PC-3 (cell line): ENCODE measurements at regions not wholly inside any gene's neighbourhood (a gene's known extent, or its start where the extent isn't known, plus 50 kb on each side); places are given as distances from the start of the nearest gene placed in this dataset.
"Not testable (repeated sequence)": the region's sequence is repeated elsewhere in the genome, so short reads cannot be mapped to it uniquely, and the experiment has no call there.

Experiments
- ATAC-seq: fragments of 200-7000 bp; cut with Tn5 transposase; 2 replicates; pipeline ENCODE4 v1.9.1; 2020; ENCODE audit warnings: mild to moderate bottlenecking, moderate library complexity
- BruUV-seq: library from RNA; stranded (reverse); fragments of 400-500 nt; replicated peaks from 2 replicates; lab custom pipeline; 2021; lab: Mats Ljungman, UMichigan
- CTCF ChIA-PET: fragments of 300-600 bp; sonication (Branson Sonifier 250); formaldehyde crosslinking; loops from one replicate; lab custom pipeline; 2022; ENCODE audit warnings: antibody characterized with exemption; lab: Charles Lee
- POLR2A ChIA-PET: fragments of 300-600 bp; sonication (Branson Sonifier 250); formaldehyde crosslinking; loops from one replicate; lab custom pipeline; 2022; ENCODE audit warnings: antibody characterized with exemption; ENCODE audit not compliant: unreplicated experiment; lab: Charles Lee
- DNase-seq: peaks from one replicate; pipeline ENCODE4 v3.0.0-alpha.2; 2015
- H2AFZ ChIP-seq: fragments of 300-600 bp; sonication (generic); 2 replicates; pipeline ENCODE4 v1.6.0; 2016; ENCODE audit warnings: antibody characterized with exemption, low read length
- H3F3A ChIP-seq: fragments of 300-600 bp; sonication (generic); one replicate; pipeline ENCODE4 v1.6.0; 2017; ENCODE audit warnings: antibody characterized with exemption, low read length, control low read depth, mild to moderate bottlenecking; ENCODE audit not compliant: unreplicated experiment
- H3K27ac ChIP-seq: fragments of 300-600 bp; sonication (generic); 2 replicates; pipeline ENCODE4 v1.5.1; 2016; ENCODE audit warnings: mild to moderate bottlenecking, low read length
- H3K27me3 ChIP-seq: fragments of 300-600 bp; sonication (generic); 2 replicates; pipeline ENCODE4 v1.6.1; 2016; ENCODE audit warnings: low read length, mixed read lengths
- H3K36me3 ChIP-seq: fragments of 300-600 bp; sonication (generic); 2 replicates; pipeline ENCODE4 v1.6.1; 2016; ENCODE audit warnings: low read depth, mixed run types, low read length, mixed read lengths
- H3K4me1 ChIP-seq: fragments of 300-600 bp; sonication (generic); 2 replicates; pipeline ENCODE4 v1.5.1; 2016; ENCODE audit warnings: low read length; ENCODE audit not compliant: insufficient read depth
- H3K4me2 ChIP-seq: fragments of 300-600 bp; sonication (generic); 2 replicates; pipeline ENCODE4 v1.6.0; 2016; ENCODE audit warnings: low read length
- H3K4me3 ChIP-seq: fragments of 300-600 bp; sonication (generic); 2 replicates; pipeline ENCODE4 v1.5.1; 2016; ENCODE audit warnings: mild to moderate bottlenecking, low read length, mixed read lengths
- H3K79me2 ChIP-seq: fragments of 300-600 bp; sonication (generic); 2 replicates; pipeline ENCODE4 v1.6.1; 2017; ENCODE audit warnings: low read length, mixed read lengths
- H3K9ac ChIP-seq: fragments of 300-600 bp; sonication (generic); 2 replicates; pipeline ENCODE4 v1.6.0; 2016; ENCODE audit warnings: mild to moderate bottlenecking, low read length
- H3K9me2 ChIP-seq: fragments of 300-600 bp; sonication (generic); replicated peaks from 2 replicates; pipeline ENCODE4 v1.6.1; 2016; ENCODE audit warnings: mixed run types, low read length, mixed read lengths
- H3K9me3 ChIP-seq: fragments of 300-600 bp; sonication (generic); 2 replicates; pipeline ENCODE4 v1.6.1; 2016; ENCODE audit warnings: low read length, mixed read lengths
- H4K20me1 ChIP-seq: fragments of 300-600 bp; sonication (generic); 2 replicates; pipeline ENCODE4 v1.6.1; 2016; ENCODE audit warnings: low read length, mixed read lengths
- EZH2 ChIP-seq: fragments of 300-600 bp; sonication (generic); IDR thresholded peaks from one replicate; pipeline ENCODE4 v1.6.1; 2017; ENCODE audit warnings: antibody characterized with exemption, mild to moderate bottlenecking, low read length; ENCODE audit not compliant: unreplicated experiment
- EZH2phosphoT487 ChIP-seq: fragments of 300-600 bp; sonication (generic); IDR thresholded peaks from 2 replicates; pipeline ENCODE4 v1.6.1; 2018; ENCODE audit warnings: mild to moderate bottlenecking, antibody characterized with exemption, low read length, borderline replicate concordance
- intact Hi-C: fragments of 100-400 bp; cut with micrococcal nuclease; formaldehyde crosslinking; loops from 2 replicates; pipeline ENCODE4 v1.9.0; 2023
- TF ChIP-seq, protein P1 (sequence below): fragments of 300-600 bp; sonication (generic); conservative IDR thresholded peaks from 2 replicates; pipeline ENCODE4 v1.5.1; 2017; ENCODE audit warnings: antibody characterized with exemption, low read depth, mild to moderate bottlenecking, low read length

GRCh38 chrX:71822314-71822713 lies 59.2 kb downstream of the CXorf49B start:
- BruUV-seq, CTCF ChIA-PET, ATAC-seq: not testable (repeated sequence)

DNA sequence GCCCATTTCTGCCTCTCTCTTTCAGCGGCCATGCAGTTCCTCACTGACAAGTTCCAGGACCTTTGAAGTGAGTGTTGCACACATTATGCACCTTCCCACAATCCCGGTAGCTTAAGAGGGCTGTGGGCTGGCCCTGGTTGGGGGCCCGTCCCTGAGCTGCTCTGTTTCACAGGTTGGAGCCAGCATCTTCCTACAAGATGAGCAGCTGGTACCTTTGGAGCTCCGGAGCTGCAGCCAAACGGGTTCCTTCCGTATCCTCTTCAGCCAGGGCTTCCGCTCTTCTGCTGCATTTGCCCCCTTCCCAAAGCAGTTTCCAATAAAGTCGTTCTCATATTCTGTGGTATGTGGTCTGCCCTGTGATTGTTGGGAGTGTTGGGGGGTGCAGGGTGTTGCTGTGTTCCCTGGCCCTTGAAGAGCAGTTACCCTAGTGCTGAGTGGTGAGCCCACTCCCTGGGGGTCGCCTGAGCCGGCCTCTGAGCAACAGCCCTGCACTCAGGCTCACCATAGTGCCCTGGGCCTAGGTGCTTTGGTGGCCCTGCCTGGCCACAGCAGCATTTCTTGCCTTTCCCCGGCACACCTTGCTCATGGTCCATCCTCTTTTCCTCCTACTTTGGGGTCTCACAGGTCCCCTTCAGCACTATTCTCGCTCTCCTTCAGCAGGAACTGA lies 60.4 kb downstream of the CXorf49B start:
- no peak overlapping the region for H2AFZ ChIP-seq
- no peaks in the 10 kb centered on the region for H3K36me3 ChIP-seq
- H3K9me3 ChIP-seq = no peaks in the 10 kb centered on the region
- BruUV-seq = no TSS peak
- ChIA-PET CTCF (no interaction called here), POLR2A (no interaction called here)
- H3K27me3 ChIP-seq = no peaks in the 10 kb centered on the region
- no peaks in the 10 kb centered on the region for H3K4me1 ChIP-seq
- no peak for DNase-seq
- H3K9ac ChIP-seq = no peak overlapping the region
- H3F3A ChIP-seq = no peaks in the 10 kb centered on the region
- intact Hi-C loops = no loop called here
- no peak overlapping the region for H3K4me2 ChIP-seq
- H3K9me2 ChIP-seq = no peaks in the 10 kb centered on the region
- no peaks in the 10 kb centered on the region for H4K20me1 ChIP-seq
- no peak overlapping the region for H3K4me3 ChIP-seq
- TF ChIP-seq EZH2phosphoT487 (no peak), EZH2 (no peak)
- TF ChIP-seq, protein P1, sequence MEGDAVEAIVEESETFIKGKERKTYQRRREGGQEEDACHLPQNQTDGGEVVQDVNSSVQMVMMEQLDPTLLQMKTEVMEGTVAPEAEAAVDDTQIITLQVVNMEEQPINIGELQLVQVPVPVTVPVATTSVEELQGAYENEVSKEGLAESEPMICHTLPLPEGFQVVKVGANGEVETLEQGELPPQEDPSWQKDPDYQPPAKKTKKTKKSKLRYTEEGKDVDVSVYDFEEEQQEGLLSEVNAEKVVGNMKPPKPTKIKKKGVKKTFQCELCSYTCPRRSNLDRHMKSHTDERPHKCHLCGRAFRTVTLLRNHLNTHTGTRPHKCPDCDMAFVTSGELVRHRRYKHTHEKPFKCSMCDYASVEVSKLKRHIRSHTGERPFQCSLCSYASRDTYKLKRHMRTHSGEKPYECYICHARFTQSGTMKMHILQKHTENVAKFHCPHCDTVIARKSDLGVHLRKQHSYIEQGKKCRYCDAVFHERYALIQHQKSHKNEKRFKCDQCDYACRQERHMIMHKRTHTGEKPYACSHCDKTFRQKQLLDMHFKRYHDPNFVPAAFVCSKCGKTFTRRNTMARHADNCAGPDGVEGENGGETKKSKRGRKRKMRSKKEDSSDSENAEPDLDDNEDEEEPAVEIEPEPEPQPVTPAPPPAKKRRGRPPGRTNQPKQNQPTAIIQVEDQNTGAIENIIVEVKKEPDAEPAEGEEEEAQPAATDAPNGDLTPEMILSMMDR = no peak
- no peak overlapping the region for H3K27ac ChIP-seq
- no peak for ATAC-seq
- H3K79me2 ChIP-seq = no peaks in the 10 kb centered on the region

More at GRCh38 chrX:71822314-71822713, 59.2 kb downstream of the CXorf49B start:
- intact Hi-C loops, POLR2A ChIA-PET, H3K4me2 ChIP-seq, H3F3A ChIP-seq, H3K27ac ChIP-seq, DNase-seq, H3K4me3 ChIP-seq, H3K9me2 ChIP-seq, H4K20me1 ChIP-seq, H3K9ac ChIP-seq, H3K9me3 ChIP-seq, H3K27me3 ChIP-seq, H3K4me1 ChIP-seq, H3K79me2 ChIP-seq, H3K36me3 ChIP-seq, H2AFZ ChIP-seq: not testable (repeated sequence)

GRCh38 chrX:71828086-71828485 lies 64.9 kb downstream of the CXorf49B start:
- Histone ChIP-seq H4K20me1 (no peaks in the 10 kb centered on the region), H3K36me3 (no peaks in the 10 kb centered on the region), H3K27me3 (peaks cover 5% of the 10 kb centered on the region), H2AFZ (no peak overlapping the region), H3K79me2 (no peaks in the 10 kb centered on the region), H3K4me3 (no peak overlapping the region), H3K4me1 (no peaks in the 10 kb centered on the region), H3K9me2 (no peaks in the 10 kb centered on the region), H3K9ac (no peak overlapping the region), H3K4me2 (no peak overlapping the region), H3K27ac (no peak overlapping the region), H3K9me3 (no peaks in the 10 kb centered on the region), H3F3A (no peaks in the 10 kb centered on the region)
- ChIA-PET POLR2A (no interaction called here), CTCF (interaction anchor here (0.6 kb wide), 1 partner anchor 271 kb away, joined by 9 read pairs; no protein-coding TSS in a partner anchor)
- ATAC-seq = no peak
- no peak for DNase-seq
- intact Hi-C loops = no loop called here
- TF ChIP-seq EZH2phosphoT487 (no peak), EZH2 (no peak)
- TF ChIP-seq, protein P1 = no peak
- no TSS peak for BruUV-seq

- H3K27ac ChIP-seq, BruUV-seq, intact Hi-C loops, H3K9me3 ChIP-seq, POLR2A ChIA-PET, H2AFZ ChIP-seq, ATAC-seq, H3K79me2 ChIP-seq, H3K4me2 ChIP-seq, H3F3A ChIP-seq, DNase-seq, H3K27me3 ChIP-seq, H3K9me2 ChIP-seq, H4K20me1 ChIP-seq, H3K4me3 ChIP-seq, H3K4me1 ChIP-seq, CTCF ChIA-PET, H3K36me3 ChIP-seq, H3K9ac ChIP-seq: not testable (repeated sequence)
Measured at GRCh38 chrX:71838092-71838491, 72.6 kb upstream of the NHSL2 start.
